ENCODE measurements at regions not wholly inside any gene's neighbourhood (a gene's known extent, or its start where the extent isn't known, plus 50 kb on each side); places are given as distances from the start of the nearest gene placed in this dataset.

GRCh38 chr21:31566064-31566463 is 93.4 kb upstream of the SOD1 start:
- DNase-seq (ENCODE audit: low spot score) = no peak

DNA sequence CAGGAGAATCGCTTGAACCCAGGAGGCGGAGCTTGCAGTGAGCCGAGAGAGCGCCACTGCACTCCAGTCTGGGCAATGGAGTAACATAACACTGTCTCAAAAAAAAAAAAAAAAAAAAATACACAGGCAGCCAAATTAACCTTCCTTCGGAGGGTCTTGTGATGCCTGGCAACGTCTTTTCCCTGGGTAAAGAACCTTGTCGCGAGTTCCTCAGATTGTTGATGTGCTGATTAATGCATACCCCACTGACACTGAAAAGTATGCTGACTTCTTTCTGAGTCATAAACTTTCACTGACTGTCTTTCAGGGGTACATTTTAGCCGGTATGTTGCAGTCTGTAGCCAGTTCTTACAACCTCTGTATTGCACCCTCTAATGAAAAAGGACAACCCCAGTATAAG is 95.1 kb upstream of the SOD1 start:
- no peak for DNase-seq (ENCODE audit: low spot score)

GRCh38 chr21:31560479-31560878 is 99.0 kb upstream of the SOD1 start:
- no peak for DNase-seq (ENCODE audit: low spot score)

DNA sequence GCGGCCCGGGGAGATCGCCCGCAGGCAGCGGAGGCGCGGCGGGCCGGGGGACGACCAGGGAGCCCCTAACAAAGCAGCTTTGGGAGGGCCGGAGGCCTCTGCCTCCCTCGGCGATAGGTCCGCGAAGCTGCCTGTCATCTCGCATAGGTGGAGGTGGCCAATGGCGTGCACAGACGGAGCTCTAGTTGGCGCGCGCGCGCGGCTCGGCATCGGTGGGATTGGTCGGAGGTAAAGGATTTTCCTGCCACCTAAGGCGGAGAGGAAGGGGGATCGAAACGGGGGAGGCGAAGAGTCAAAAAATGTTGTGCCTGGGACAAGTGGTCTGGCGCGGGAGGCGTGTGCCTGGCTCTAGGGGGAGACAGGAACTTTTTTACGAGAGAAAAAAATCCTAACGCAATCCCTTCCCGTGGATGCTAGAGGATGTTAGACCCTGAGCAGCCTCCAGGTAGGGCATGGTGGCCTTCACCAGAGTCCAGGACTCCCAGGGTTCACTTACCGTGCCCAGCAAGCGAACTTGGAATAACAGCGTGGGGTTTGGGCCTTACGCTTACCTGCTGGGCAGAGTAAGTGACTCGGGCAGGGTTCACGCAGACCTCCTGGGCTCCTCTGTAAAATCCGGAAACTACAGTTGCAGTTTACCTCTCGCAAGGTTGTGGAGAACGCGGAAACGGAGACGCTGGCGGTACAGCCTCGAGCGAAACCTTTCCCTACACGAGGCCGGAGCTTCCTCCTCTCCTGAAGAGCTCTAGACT is 99.9 kb upstream of the SOD1 start:
- DNase-seq (ENCODE audit: low spot score) = peak; percentile 94

DNA sequence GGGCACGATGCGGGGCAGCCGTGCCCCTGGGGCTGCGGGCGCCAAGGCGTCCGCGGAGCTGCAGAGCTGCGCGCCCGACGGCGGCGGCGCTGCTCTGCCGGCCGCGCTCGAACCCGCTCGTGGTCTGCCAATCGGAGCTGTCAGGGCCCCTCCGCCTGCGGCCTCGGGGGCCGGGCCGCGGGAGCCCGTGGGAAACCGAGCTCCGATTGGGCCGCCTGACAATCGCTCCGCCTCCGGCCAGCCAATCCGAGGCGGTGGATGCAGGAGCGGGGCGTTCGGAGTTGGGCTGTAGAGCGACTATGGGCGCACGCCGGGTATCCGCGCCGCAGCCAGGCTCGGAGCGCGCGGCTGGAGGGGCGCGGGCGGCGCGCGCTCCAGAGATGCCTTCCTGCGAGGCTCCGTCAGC is 100.5 kb upstream of the SOD1 start:
- peak; percentile 92 for DNase-seq (ENCODE audit: low spot score)

- DNase-seq (ENCODE audit: low spot score) = no peak
These were observed 101.1 kb upstream of the SOD1 start for GRCh38 chr21:31558189-31558961.

- no peak for DNase-seq (ENCODE audit: low spot score)
These were observed 101.9 kb upstream of the SOD1 start for GRCh38 chr21:31557421-31558188.

DNA sequence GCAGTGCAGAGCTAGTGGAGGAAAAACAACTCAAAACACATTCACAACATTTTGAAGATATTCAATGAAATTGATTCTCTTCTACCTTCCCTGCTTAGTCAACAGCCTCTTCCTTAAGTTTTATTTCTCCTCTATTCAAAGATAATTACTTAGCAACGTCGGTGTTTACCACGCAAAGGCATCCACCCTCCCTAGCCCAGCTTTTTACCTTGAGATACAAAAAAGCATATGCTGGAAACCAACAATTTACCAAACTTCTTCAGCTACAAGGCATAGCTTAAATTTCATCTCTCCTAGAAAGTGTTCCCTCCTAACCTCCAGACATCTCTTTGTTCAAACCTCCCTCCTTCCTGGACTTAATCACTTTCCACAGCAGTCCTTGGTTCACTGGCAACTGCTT is 102.8 kb upstream of the SOD1 start:
- DNase-seq (ENCODE audit: low spot score) = no peak

GRCh38 chr21:31555741-31556191 is 103.7 kb upstream of the SOD1 start:
- no peak for DNase-seq (ENCODE audit: low spot score)

DNA sequence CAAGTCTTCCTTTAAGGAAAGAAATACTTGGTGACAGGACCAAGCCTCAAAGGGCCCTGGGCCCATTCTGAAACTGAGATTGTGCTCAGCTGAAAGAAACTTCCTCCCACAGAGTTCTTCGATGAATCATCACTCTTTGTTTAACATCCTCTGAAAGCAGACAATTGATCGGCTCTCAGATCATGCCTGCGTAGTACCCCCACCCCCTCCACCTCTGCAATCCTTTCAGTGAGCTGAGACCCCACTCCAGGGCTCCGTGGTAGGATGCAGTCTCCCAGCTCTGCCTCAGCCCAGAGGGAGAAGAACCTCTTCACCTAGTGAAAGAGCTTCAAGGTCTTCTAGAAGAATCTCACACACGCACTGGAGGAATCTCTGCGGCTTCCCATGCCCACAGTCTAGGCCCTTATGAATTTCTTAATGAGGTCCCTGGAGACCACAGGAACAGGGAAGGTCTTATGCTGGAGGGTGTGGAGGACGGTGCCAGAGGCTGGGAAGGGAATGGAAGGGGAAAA is 104.9 kb upstream of the SOD1 start:
- no peak for DNase-seq (ENCODE audit: low spot score)

- DNase-seq (ENCODE audit: low spot score) = no peak
These were observed 105.6 kb upstream of the SOD1 start for GRCh38 chr21:31553926-31554325.

DNA sequence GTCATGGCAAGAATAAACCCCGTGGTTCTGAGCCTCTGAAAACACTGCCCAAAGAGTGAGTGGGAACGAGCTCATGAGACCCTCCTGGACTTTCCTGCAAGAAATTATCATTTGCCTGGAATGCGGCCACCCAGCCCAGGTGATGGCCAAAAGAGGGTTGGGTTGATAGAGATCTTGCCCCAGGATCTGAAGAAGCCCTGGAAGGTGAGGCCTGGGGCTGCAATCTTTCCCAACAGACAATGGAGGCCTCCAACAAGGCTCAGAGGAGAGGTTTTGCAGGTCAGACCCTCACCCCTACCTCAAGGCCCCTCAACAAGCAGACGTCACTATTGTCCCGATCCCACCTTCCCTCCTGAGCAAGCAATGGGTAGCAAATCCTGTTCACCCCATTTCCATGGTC is 106.0 kb upstream of the SOD1 start:
- DNase-seq (ENCODE audit: low spot score) = no peak

GRCh38 chr21:31552826-31553225 is 106.7 kb upstream of the SOD1 start:
- no peak for DNase-seq (ENCODE audit: low spot score)

GRCh38 chr21:31550070-31550469 is 109.4 kb upstream of the SOD1 start:
- no peak for DNase-seq (ENCODE audit: low spot score)

GRCh38 chr21:31548688-31549087 is 110.8 kb upstream of the SOD1 start:
- DNase-seq (ENCODE audit: low spot score) = no peak

- no peak for DNase-seq (ENCODE audit: low spot score)
These were observed 112.9 kb upstream of the SOD1 start for GRCh38 chr21:31546443-31547170.

GRCh38 chr21:31545036-31545435 is 114.5 kb upstream of the SOD1 start:
- DNase-seq (ENCODE audit: low spot score) = no peak

DNA sequence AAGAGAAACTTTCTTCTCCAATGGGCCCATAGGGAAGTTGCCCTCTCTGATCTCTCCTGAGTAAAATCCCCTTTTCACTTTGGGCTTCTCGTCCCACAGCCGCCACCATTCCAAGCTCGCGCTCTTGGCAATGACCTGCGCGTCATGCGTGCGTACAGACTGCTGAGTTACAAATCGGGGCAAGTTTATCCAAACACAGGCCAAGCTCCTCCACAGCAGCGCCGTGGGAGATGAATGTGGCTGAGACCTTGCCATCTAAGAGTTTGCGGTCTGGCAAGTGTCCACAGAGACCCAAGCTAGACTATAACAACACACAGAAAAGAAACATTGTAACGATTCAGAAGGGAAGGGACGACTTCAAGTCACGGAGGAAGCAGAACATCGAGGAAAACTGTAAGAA is 116.3 kb upstream of the SOD1 start:
- DNase-seq (ENCODE audit: low spot score) = peak; percentile 31

- DNase-seq (ENCODE audit: low spot score) = no peak
These were observed 120.7 kb upstream of the SOD1 start for GRCh38 chr21:31538816-31539215.

- DNase-seq (ENCODE audit: low spot score) = no peak
These were observed 121.5 kb upstream of the SOD1 start for GRCh38 chr21:31537872-31538576.

- DNase-seq (ENCODE audit: low spot score) = no peak
These were observed 123.4 kb upstream of the SOD1 start for GRCh38 chr21:31536138-31536537.

All from mucosa of gallbladder (tissue), 1 donor.